Smooth muscle cell (in vitro differentiated cells): ENCODE measurements at regions not wholly inside any gene's neighbourhood (a gene's known extent, or its start where the extent isn't known, plus 50 kb on each side); places are given as distances from the start of the nearest gene placed in this dataset.
"Not testable (repeated sequence)": the region's sequence is repeated elsewhere in the genome, so short reads cannot be mapped to it uniquely, and the experiment has no call there.

Experiments used
- DNase-seq: peaks from one replicate; lab custom pipeline; 2025; ENCODE audit not compliant: unreplicated experiment; lab: John Stamatoyannopoulos, UW
- H2AFZ ChIP-seq: fragments of 200-600 bp; sonication (generic); 2 replicates; pipeline ENCODE4 v1.6.0; 2016; ENCODE audit warnings: antibody characterized with exemption, low read depth, mild to moderate bottlenecking
- H3F3A ChIP-seq: fragments of 200-600 bp; sonication (generic); 2 replicates; pipeline ENCODE4 v1.6.0; 2017; ENCODE audit warnings: antibody characterized with exemption, low read depth
- H3K27ac ChIP-seq: fragments of 200-600 bp; sonication (generic); 2 replicates; pipeline ENCODE4 v1.5.1; 2016; ENCODE audit warnings: low read depth, mild to moderate bottlenecking
- H3K27me3 ChIP-seq: fragments of 200-600 bp; sonication (generic); 2 replicates; pipeline ENCODE4 v1.6.1; 2016; ENCODE audit warnings: low read depth, mild to moderate bottlenecking
- H3K36me3 ChIP-seq: fragments of 200-600 bp; sonication (generic); 2 replicates; pipeline ENCODE4 v1.5.1; 2016; ENCODE audit warnings: low read depth
- H3K4me1 ChIP-seq: fragments of 200-600 bp; sonication (generic); 2 replicates; pipeline ENCODE4 v1.5.1; 2016; ENCODE audit warnings: low read depth
- H3K4me2 ChIP-seq: fragments of 200-600 bp; sonication (generic); 2 replicates; pipeline ENCODE4 v1.6.0; 2016; ENCODE audit warnings: mild to moderate bottlenecking
- H3K4me3 ChIP-seq: fragments of 200-600 bp; sonication (generic); 2 replicates; pipeline ENCODE4 v1.5.1; 2016; ENCODE audit warnings: mild to moderate bottlenecking
- H3K79me2 ChIP-seq: fragments of 200-600 bp; sonication (generic); 2 replicates; pipeline ENCODE4 v1.6.0; 2016; ENCODE audit warnings: low read depth, mild to moderate bottlenecking
- H3K9ac ChIP-seq: fragments of 200-600 bp; sonication (generic); 2 replicates; pipeline ENCODE4 v1.6.0; 2016; ENCODE audit warnings: low read depth
- H3K9me3 ChIP-seq: fragments of 200-600 bp; sonication (generic); replicated peaks from 2 replicates; pipeline ENCODE4 v1.5.1; 2016; ENCODE audit warnings: low read depth
- H4K20me1 ChIP-seq: fragments of 200-600 bp; sonication (generic); 2 replicates; pipeline ENCODE4 v1.6.0; 2016; ENCODE audit warnings: low read depth
- WGBS: methylation state at CpG from one replicate; pipeline ENCODE4 v1.1.7; 2016; ENCODE audit warnings: low lambda C conversion rate; 5-methylcytosine and 5-hydroxymethylcytosine counted together
- TF ChIP-seq, protein P1 (sequence below): fragments of 200-600 bp; sonication (generic); IDR thresholded peaks from 2 replicates; pipeline ENCODE4 v1.5.1; 2017; ENCODE audit warnings: borderline replicate concordance, mild to moderate bottlenecking, antibody characterized with exemption; ENCODE audit not compliant: insufficient read depth, poor library complexity, severe bottlenecking

DNA sequence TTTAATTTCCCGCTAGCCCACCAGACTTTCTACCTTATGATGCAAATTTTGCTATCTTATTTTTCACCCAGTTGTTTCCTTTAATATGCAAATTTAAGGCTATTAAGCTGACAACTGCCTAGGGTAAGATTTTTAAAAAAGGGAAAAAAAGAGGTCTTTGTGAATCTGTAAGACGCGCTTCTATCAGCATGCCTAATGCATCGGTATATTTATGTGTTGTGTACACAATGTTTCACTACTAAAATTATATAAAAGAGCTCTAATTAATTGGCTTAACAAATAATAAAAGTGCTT is 386.6 kb downstream of the KIF20B start:
- TF ChIP-seq, protein P1, sequence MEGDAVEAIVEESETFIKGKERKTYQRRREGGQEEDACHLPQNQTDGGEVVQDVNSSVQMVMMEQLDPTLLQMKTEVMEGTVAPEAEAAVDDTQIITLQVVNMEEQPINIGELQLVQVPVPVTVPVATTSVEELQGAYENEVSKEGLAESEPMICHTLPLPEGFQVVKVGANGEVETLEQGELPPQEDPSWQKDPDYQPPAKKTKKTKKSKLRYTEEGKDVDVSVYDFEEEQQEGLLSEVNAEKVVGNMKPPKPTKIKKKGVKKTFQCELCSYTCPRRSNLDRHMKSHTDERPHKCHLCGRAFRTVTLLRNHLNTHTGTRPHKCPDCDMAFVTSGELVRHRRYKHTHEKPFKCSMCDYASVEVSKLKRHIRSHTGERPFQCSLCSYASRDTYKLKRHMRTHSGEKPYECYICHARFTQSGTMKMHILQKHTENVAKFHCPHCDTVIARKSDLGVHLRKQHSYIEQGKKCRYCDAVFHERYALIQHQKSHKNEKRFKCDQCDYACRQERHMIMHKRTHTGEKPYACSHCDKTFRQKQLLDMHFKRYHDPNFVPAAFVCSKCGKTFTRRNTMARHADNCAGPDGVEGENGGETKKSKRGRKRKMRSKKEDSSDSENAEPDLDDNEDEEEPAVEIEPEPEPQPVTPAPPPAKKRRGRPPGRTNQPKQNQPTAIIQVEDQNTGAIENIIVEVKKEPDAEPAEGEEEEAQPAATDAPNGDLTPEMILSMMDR = no peak
- Histone ChIP-seq H3K9me3 (no peaks in the 10 kb centered on the region), H3K27me3 (no peaks in the 10 kb centered on the region), H3K79me2 (no peaks in the 10 kb centered on the region), H3K27ac (no peak overlapping the region), H3K4me3 (no peak overlapping the region), H2AFZ (peak overlapping the region; percentile 66), H3K4me1 (no peaks in the 10 kb centered on the region), H4K20me1 (no peaks in the 10 kb centered on the region), H3K9ac (no peak overlapping the region), H3K4me2 (no peak overlapping the region), H3K36me3 (no peaks in the 10 kb centered on the region), H3F3A (no peaks in the 10 kb centered on the region)
- DNase-seq = no peak
- WGBS = 81% methylated on average over 4 of the region's 4 CpGs

DNA sequence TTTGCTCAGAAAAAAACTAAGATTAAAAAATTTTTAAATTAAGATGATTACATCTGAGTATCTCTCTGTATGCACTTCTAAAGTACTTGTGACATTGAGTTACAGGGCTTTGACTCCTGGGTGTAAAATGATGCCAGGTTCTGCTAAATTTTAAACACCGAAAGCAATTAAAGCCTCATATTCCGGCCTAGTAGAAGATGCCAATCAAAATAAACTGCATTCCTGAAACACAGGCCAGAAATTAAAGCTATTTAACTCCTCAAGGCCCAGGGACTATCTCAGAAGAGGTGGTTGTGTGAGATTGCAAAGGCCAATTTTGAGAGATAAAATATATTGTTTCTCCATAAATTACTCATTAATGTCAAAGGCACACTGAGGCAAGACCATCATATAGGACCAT is 388.3 kb downstream of the KIF20B start:
- Histone ChIP-seq H3K27ac (no peak overlapping the region), H3K27me3 (no peaks in the 10 kb centered on the region), H3F3A (no peaks in the 10 kb centered on the region), H3K4me3 (no peak overlapping the region), H3K36me3 (no peaks in the 10 kb centered on the region), H3K4me2 (no peak overlapping the region), H3K9ac (no peak overlapping the region), H3K9me3 (no peaks in the 10 kb centered on the region), H3K4me1 (no peaks in the 10 kb centered on the region), H3K79me2 (no peaks in the 10 kb centered on the region), H4K20me1 (no peaks in the 10 kb centered on the region), H2AFZ (no peak overlapping the region)
- TF ChIP-seq, protein P1 = no peak
- 50% methylated on average over 2 of the region's 2 CpGs for WGBS
- DNase-seq = no peak

- Histone ChIP-seq H3K36me3 (no peaks in the 10 kb centered on the region), H3K4me3 (no peak overlapping the region), H3F3A (no peaks in the 10 kb centered on the region), H3K4me2 (no peak overlapping the region), H3K27me3 (no peaks in the 10 kb centered on the region), H3K27ac (no peak overlapping the region), H3K9ac (no peak overlapping the region), H2AFZ (no peak overlapping the region), H3K9me3 (no peaks in the 10 kb centered on the region), H3K4me1 (no peaks in the 10 kb centered on the region), H4K20me1 (no peaks in the 10 kb centered on the region), H3K79me2 (no peaks in the 10 kb centered on the region)
- WGBS = 74% methylated on average over 5 of the region's 5 CpGs
- DNase-seq = no peak
- TF ChIP-seq, protein P1 = no peak
These were observed 394.8 kb downstream of the KIF20B start for GRCh38 chr10:90096196-90096595.

DNA sequence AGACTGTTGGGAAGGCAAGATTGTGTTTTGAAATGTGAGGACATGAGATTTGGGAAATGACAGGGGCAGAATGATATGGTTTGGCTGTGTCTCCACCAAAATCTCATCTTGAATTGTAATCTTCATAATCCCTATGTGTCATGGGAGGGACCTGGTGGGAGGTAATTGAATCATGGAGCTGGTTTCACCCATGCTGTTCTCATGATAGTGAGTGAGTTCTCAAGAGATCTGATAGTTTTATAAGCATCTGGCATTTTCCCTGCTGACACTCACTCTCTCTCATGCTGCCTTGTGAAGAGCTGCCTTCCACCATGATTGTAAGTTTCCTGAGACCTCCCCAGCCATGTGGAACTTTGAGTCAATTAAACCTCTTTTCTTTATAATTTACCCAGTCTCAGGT is 406.2 kb downstream of the KIF20B start:
- not testable (repeated sequence) for H3K36me3 ChIP-seq, H3K4me3 ChIP-seq, H3K4me2 ChIP-seq, DNase-seq, H3K27me3 ChIP-seq, H3F3A ChIP-seq, H2AFZ ChIP-seq, H4K20me1 ChIP-seq, H3K9ac ChIP-seq, H3K79me2 ChIP-seq, H3K4me1 ChIP-seq, H3K27ac ChIP-seq, H3K9me3 ChIP-seq
